ENCODE measurements at regions not wholly inside any gene's neighbourhood (a gene's known extent, or its start where the extent isn't known, plus 50 kb on each side); places are given as distances from the start of the nearest gene placed in this dataset.
A peak's percentile ranks its signal among the peaks of the same experiment; 100 is the strongest.

DNA sequence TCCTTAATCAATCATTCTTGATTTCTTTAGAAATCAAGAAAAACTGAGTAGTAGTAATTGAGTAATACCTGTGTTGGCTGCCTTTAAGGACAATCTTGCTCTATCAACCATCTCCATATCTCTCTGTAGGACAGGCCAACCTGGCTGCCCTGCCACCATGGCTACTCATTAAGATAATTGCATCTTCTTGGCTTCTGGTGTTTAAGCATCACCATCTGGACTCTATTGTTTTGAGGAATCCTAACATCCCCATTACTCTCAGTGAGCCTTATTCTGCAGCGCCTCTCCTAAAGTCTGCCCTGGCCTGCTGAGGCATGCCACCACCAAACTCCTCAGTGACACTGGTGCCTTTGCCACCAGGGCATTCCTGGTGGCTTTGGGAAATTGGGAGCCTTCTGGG is 442.6 kb upstream of the ZNF507 start:
- DNase-seq, result no peak

DNA sequence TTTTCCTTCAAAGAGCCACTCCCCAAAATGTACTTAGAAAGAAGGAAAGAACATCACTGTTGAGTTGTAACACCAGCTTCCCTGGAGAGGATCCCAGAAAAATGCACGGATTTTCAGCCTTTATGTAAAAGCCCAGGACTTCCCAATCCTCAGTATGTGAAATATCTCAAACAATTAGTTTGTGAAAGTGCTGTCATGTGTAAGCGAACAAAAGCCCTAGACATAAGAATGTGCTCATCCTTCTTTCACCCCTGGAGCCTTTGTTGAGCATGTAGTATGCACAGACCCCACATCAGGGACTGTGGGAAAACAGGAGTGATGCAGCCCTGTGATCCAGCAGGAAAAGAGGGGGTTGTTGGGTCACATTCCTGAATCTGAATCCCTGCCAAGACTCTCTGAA is 441.4 kb upstream of the ZNF507 start:
- DNase-seq, result no peak

DNA sequence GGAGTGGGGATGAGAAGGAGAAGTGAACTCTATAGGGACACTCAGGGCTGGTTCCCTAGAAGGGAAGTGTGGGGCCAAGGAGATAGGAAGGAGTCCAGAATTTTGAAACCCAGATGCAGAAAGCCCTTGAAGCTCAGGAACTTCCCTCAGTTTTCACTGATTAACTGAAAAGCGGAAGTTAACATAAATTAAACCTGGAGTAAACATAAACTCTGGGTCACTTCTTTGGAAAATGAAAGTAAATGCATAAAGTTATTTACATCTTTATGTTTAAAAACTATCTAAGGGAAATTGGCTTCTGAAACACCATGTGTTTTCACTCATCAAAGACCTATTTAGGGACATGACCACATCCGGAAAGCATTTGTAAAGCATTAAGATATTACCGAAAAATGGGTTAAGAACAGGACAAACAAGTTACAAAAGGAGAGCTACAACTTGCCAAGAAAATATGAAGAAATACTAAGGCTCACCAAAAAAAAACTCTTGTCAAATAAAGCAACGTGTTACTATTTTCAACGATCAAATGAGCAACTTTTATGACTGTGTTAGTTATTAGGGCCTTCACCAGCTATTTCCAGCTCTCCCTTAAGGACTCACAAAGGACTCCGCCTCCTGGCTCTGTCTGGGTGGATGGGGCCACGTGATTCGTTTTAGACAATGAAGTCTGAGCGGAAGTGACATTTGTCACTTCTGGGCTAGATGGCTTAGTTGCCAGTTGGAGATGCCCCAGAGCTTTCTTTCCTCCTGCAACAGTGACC is 439.1 kb upstream of the ZNF507 start:
- DNase-seq, result no peak

DNA sequence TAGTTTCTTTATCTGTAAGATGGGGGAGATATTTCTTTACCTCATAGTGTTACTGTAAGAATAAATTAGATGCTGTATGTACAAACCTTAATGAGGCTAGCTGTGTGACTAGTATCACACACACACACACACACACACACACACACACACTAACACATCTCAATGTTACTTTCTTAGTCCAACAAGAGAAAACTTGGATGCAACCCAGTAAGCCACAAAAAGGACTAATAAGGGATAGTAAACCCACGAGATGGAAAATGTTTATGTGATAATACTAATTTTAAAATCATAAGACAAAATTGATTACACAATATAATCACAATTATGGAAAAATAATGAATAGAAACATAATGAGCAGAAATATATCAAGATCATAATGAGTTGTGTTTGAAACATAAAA is 437.7 kb upstream of the ZNF507 start:
- no peak for DNase-seq

DNA sequence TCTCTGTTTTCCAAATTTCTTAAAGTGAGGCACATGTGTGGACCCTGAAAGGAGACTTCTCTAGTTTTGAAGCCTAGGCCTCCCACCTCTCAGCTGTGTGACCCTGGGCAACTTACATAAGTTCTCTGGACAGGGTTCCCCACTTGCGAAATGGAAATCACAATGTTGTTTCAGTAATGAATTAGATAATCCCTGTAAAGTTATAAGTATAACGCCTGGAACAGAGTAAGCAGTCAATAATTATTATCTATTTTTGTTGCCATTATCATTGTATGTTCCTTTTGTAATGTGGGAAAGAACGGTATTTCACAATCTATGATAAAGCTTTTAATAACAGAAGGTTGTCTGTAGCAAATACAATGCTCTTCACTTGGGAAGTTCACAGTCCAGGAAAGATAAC is 437.3 kb upstream of the ZNF507 start:
- DNase-seq, result no peak

DNA sequence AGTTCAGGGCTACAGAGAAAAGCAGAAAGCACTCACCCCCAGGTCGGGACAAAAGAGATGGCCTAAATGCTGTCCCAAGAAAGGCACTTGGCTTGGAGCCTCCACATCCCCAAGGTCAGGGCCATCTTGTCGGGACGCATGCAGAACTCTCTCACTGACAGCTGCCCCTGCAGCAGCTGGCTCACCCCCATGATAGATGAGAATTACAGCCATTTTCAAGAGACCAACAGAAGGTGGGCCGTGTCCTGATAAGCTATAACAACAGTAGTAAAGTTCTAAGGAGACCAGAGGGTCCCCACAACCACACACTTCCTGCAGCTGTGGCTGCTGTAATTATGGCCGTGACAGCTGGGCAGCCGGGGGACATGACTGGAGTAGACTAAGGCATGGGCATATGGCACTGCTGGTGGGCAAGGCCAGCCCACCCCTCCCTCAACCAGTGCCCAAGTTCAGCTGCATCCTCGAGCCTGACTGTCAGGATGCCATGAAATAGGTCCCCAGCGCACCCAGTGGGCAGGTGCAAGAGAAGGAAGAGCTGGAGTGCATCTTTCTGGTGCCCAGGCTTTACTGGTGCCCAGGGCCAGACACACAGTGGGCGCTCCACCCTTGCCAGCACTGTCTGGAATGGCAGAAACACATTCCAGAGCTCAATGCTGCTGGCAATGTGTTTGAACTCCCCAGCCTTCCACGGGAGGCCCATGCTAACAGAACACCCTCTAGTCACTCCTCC is 436.7 kb upstream of the ZNF507 start:
- no peak for DNase-seq

DNA sequence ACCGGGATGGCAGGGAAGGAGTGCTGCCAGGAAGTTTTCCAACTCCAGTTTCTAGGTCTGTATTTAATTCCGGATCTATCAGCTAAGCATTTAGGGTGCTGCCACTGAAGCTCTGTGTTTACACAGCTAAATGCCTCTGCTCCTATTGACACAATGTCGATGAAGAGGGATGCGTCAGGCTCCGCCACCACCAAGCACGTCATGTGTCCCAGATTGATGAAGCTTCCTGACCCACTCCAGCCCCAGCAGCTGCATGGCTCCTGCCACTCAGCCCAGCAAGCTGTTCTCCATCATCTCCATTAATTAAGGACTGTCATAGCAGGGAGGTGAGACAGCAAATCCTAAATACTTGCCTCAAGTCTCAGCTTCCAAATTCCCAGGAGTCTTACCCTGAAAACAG is 435.2 kb upstream of the ZNF507 start:
- DNase-seq, result no peak

DNA sequence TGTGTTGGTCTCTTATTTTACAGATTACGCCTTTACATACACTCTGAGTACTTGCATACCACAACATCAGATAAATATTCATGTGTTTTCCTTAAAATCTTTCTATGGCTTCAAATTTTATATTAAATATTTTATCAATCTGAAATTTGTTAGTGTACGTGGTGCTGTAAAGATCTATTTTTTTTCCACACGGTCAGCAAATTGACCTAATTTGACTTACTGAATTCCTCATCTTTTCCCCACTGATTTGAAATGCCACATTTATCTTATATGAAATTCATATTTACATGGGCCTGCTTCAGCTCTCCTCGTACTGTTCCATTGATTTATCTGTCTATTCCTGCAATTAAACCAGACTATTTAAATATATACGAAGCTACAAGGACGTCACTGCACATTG is 433.8 kb upstream of the ZNF507 start:
- DNase-seq, result no peak

DNA sequence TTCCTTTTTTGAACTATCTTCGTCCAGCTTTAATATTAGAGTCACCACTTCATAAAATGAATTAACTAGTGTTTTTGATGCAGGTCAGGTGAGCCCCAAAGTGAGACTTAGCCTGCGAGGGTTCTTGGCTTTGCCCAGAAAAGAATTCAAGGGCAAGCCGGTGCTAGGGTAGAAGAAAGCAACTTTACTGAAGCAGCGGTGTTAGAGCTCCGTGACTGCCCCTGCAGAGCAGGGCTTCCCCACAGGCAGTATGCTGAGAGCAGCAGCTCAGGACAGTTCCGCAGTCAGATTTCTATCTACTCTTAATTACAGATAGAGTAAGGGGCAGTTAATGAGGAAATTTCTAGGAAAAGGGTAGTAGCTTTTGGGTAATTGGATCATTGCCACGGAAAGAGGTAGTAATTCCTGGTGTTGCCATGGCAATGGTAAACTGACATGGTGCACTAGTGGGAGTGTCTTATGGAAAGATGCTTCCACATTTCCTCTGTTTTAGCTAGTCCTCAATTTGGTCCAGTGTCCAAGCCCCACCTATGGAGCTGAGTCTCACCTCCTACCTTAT is 432.2 kb upstream of the ZNF507 start:
- no peak for DNase-seq

DNA sequence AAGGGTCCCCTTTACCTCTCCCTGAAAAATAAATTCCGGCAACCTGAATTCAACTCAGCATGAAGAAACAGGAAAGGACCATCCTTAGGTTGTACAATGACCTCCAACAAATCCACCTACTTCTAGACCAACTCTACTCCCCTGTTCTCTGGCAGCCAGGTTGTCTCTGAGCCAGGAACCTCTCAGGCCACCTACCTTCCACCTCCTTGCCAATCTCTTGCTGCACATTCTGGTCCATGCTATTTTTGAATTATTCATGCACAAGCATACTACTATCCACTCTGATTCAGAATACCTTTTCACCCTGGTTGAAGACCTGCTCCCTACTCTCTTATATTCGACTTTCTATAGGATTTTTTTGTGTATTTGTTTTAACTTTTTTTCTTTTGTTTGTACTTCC is 415.0 kb upstream of the ZNF507 start:
- no peak for DNase-seq

DNA sequence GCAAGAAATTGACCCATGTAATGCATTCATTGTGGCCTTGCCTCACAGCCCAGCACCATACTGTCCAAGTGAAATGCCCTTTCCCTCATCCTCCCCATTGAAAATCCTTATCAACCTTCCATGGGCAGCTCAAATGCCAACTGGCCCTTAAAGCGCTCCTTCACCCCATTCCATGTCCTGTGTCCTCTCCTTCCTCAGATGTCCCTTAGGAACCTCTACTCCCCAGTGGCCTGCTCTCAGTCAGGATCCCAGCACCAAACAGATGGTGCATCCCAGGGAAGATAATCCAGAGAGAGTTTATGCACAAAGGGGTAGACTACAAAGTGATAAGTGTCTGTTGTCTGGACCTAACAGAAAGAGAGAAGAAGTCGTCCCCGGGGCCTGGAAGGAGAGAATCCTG is 407.4 kb upstream of the ZNF507 start:
- no peak for DNase-seq

DNA sequence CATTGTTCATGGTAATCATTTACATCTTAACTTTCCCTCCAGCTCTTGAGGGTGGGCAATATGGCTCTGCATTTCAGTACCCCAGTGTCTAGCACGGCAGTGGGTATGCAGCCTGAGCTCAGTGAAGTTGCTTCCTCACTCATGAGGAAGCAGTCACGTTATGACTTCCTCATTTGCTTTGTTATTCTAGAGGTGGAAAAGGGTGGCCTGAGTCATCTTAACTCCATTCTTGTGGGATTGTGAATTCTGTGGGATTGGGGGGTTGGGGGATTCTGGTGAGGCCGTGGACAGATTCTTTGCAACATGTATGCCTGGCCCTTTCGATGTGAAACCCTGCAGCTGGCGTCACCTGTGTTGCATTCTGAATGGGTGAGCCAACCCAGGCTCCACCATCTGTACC is 406.7 kb upstream of the ZNF507 start:
- peak; percentile 5 for DNase-seq

DNA sequence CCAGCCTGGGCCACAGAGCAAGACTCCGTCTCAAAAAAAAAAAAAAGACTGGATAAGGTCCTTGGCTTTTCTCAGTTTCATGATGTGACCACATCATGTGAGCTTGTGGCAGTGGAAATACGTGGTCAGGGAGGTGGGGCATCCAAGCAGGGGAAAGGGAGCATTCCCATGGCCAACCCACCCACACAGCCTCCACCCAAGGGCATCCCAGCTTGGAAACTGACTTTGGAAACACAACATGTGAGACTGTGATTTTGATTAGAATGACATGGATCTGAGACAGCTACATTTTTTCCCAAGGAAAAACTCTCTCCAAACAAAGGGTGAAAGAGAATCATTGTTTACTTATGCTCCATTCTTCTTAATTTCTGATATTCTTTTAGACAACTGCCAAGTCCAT is 405.0 kb upstream of the ZNF507 start:
- DNase-seq, result no peak

DNA sequence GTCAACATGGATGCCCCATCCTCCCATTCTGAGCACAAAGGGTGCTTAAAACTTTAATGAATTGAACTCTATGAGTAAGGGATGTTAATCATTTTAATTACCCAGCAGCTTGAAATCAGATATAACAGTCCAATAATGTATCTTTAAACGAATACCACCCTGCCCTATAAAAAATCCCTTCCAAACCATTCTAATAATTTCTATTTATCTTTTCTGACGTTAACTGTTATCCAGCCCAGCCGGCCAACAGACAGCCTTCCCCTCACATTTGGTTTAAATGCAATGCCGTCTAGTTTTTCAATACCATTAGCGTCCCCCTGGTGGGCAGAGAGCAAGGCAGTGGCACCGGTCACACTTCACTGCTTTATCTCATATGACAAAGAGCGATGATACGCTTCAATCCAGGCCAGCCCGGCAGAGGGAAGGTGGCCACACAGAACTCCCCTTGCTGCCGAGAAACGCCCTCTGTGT is 402.2 kb upstream of the ZNF507 start:
- no peak for DNase-seq

DNA sequence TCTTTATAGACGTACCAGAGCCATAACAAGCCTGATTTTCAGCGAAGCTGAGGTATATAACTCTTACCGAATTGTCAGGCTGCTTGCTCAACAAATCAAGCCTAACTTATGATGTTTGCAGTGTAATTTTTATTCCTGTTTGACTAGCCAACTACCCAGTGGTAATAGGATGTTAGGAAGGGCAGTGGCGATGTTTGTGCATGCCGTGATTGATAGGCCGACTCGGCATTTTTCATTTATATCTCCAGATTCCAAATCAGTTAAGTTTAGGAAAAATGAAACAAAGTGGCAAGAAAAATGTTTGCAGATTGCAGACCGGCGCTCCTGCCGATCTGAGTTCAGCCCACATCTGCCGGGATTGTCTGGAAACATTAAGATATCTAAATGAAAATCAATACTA is 401.6 kb upstream of the ZNF507 start:
- DNase-seq, result no peak

DNA sequence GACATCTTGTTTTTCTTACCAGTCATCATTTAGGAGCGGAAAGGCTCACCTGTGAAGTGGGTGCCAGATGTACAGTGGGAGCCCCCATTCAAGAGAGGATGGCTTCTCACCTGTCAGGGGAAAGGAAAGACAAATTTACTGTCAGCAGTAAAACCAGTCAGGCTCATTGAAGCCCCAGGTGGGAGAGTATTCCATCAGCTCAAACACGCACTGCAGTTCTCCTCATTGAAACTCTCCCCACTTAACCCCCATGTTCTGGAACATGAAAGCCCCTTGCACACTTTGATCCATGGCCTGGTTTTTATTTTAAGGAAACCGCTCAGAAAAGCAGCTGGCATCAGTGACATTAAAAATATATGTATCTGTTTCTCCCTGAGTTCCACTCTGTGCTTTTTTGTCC is 401.1 kb upstream of the ZNF507 start:
- no peak for DNase-seq

DNA sequence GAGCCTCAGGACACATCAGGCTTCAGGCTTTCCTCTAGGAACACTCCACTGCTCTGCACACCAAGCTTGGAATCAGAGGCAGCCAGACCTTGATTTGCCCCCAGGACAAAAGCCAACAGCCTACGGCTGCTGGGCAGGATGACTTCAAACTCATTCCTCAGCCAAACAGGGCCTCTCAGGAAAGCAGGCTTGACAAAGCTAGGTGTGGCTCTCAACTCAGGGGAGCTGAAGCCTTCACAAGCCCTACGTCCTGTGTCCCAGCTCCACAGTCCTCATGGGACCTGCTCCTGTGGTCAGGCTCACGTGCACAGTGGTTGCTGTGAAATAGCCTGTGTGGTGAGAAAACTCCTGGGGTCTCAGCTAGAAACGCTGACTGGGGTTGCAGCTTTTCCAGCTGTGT is 398.9 kb upstream of the ZNF507 start:
- no peak for DNase-seq

DNA sequence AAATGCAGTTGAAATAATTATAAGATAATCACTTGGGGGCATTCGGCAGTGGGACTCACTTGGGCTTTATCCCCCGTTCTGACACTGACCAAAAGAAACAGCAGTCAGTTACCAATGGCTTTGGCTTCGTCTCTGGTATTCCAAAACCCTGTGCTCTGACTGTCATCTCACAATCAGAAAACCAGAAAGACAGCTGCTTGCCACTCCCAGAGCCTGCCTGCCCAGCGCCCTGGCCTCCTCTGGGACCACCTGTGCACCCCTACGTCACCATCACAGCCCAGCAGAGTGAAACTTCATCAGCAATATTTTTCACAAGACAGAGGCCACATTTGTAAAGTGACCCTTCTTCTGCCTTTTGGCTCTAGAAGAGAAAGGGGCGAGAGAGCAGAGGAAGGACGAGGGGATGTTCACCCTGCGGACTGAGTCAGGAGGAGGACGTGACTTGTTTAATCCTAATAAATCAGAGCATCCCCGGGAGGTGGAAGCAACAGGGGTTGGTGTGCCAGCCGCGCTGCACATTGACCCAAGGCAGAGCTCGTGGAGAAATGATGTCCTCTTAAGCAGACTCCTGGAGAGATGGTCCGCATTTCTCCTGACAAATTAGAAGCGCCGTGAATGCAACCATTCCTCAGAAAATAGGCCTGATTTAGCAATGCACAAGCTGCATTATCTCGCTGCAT is 397.8 kb upstream of the ZNF507 start:
- DNase-seq, result no peak

DNA sequence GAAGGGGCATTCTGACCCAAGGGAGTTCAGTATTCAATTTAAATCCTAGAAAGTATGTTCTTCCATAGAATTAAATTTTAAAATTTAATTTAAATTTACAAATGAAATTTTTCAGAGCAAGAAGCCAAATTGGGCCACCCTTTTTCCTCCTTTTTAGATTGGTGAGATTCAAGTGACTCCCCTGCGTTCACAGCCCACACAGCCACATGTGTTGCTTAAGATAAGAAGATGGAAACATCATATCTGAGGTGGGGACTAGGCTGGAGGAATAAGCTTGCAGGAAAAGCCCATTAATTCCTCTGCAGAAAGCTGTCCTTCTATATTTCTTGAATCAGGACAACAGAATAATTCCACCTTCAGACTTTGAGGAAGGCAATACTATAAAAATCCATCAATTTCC is 392.7 kb upstream of the ZNF507 start:
- DNase-seq, result no peak

DNA sequence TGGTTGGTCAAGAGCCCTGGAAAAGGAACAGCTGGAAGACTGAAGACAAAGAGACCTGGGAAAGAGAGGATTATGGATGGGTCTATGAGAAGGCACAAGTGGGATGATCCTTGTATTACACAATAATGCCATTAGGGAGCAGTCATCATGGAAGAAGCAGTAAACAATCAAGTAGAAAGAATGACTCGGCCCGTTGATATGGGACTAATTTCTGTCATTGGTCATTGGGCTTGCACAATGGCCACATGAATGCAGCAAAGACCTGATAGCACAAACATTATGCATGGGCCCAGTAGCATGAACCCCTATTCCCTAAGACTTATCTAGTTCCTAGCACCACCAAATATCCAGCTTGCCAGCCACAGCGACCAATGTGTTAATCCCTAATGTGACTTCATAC is 390.3 kb upstream of the ZNF507 start:
- DNase-seq, result no peak

DNA sequence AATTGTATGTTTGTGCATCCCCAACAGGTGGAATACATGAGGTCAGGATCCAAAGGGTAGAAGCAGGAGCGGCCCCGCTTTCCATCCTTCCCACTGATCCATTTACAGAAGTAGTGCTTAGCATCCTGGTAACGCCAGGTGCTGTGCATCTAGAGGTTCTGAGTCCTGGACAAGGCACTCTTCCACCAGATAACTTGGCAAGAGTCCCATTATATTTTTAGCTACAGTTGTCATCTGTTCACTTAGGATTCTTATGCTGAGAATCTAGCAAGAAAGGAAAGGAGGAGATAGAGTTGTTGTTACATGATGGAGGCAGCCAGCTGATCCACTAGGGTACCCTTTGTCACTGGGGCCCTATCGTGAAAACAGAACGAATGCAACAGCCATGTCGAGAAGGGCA is 389.5 kb upstream of the ZNF507 start:
- DNase-seq, result no peak

DNA sequence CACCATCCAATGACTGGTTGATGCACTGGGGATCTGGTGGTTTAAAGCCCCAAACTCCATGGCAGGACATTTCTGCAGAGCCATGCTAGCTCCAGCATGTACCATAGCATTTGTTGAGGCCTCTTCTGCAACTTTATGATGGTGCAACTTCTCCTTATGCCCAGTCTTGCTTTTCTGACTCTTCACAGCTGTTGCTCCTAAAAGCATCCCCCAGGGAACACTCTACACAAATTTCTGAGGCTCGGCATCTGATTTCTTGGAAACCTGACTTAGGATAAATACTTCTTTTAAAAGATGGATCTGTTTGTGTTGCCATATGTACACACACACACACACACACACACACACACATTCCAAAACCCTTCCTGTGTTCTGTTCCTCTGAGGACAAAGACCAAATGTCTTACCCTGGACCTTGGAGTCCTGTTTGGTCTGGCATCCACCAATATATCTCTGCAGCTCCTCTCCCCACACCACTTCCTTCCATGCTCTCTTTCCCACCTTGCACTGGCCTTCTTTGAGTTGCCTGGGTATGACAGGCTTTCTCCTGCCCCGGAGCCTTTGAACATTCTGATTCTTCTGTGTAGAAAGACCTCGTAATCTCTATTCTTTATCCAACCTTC is 388.5 kb upstream of the ZNF507 start:
- no peak for DNase-seq

DNA sequence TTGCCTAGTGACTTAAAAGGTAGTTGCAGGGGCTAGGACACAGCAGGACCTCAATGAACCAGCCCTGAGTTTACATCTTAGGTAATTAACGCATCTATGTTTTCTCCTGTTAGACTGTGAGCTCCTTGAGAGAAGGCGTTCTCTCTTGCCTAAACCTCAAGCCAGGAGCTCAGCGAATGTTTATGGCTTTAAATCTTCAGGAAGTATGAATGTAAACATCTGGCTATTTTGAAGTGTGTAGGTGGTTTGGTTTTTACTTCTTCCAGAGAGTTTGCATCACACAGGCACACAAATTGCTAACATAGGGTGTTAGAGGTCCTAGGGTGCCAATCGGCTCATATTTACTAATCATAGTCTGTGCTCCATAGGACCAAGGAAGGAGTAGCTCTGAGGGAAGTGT is 387.7 kb upstream of the ZNF507 start:
- no peak for DNase-seq

Data from fibroblast of upper back skin (primary cell).